NCI-H2227 (cell line): ENCODE measurements at regions not wholly inside any gene's neighbourhood (a gene's known extent, or its start where the extent isn't known, plus 50 kb on each side); places are given as distances from the start of the nearest gene placed in this dataset.

Experiments used
- DNase-seq: peaks from one replicate; lab custom pipeline; 2025; ENCODE audit not compliant: unreplicated experiment; lab: John Stamatoyannopoulos, UW

- DNase-seq: no peak
These were observed 160.5 kb downstream of the GLI2 start for GRCh38 chr2:120896126-120896525.

GRCh38 chr2:120896901-120897300 is 161.2 kb downstream of the GLI2 start:
- DNase-seq: no peak

GRCh38 chr2:120897399-120897798 is 161.7 kb downstream of the GLI2 start:
- no peak for DNase-seq

GRCh38 chr2:120898496-120898895 is 162.8 kb downstream of the GLI2 start:
- DNase-seq: no peak

GRCh38 chr2:120898961-120899750 is 163.5 kb downstream of the GLI2 start:
- DNase-seq: peak; percentile 65

- no peak for DNase-seq
These were observed 164.1 kb downstream of the GLI2 start for GRCh38 chr2:120899771-120900170.

- DNase-seq: no peak
These were observed 165.5 kb downstream of the GLI2 start for GRCh38 chr2:120901201-120901600.

- DNase-seq: no peak
These were observed 166.9 kb downstream of the GLI2 start for GRCh38 chr2:120902592-120902991.

- DNase-seq: no peak
These were observed 168.7 kb downstream of the GLI2 start for GRCh38 chr2:120904379-120904778.

GRCh38 chr2:120904830-120905234 is 169.2 kb downstream of the GLI2 start:
- no peak for DNase-seq

- no peak for DNase-seq
These were observed 169.6 kb downstream of the GLI2 start for GRCh38 chr2:120905298-120905697.

GRCh38 chr2:120905824-120906571 is 170.3 kb downstream of the GLI2 start:
- DNase-seq: no peak

- DNase-seq: no peak
These were observed 171.2 kb downstream of the GLI2 start for GRCh38 chr2:120906914-120907313.

- no peak for DNase-seq
These were observed 172.2 kb downstream of the GLI2 start for GRCh38 chr2:120907822-120908221.

- DNase-seq: no peak
These were observed 172.8 kb downstream of the GLI2 start for GRCh38 chr2:120908314-120908975.

GRCh38 chr2:120909102-120909501 is 173.4 kb downstream of the GLI2 start:
- no peak for DNase-seq

- DNase-seq: no peak
These were observed 174.5 kb downstream of the GLI2 start for GRCh38 chr2:120910164-120910563.

- DNase-seq: no peak
These were observed 175.6 kb downstream of the GLI2 start for GRCh38 chr2:120910956-120911951.

GRCh38 chr2:120912101-120912985 is 176.7 kb downstream of the GLI2 start:
- no peak for DNase-seq
